Keratinocyte (primary cell): ENCODE measurements at regions not wholly inside any gene's neighbourhood (a gene's known extent, or its start where the extent isn't known, plus 50 kb on each side); places are given as distances from the start of the nearest gene placed in this dataset.

ENCODE experiments used
- DNase-seq: peaks from one replicate; pipeline ENCODE4 v3.0.0-alpha.2; 2011; ENCODE audit warnings: low read depth, missing footprints, low spot score
- FAIRE-seq: peaks from 2 replicates; lab custom pipeline; 2011; peaks lifted over from hg19 to GRCh38; lab: Jason Lieb, UNC
- H2AFZ ChIP-seq: 2 replicates; pipeline ENCODE4 v1.6.0; 2012; ENCODE audit warnings: low read length, control low read depth, inconsistent platforms; ENCODE audit not compliant: control insufficient read depth
- H3K27ac ChIP-seq: 2 replicates; pipeline ENCODE4 v1.5.1; 2011; ENCODE audit warnings: low read length; ENCODE audit not compliant: control insufficient read depth, insufficient read depth
- H3K27me3 ChIP-seq: 3 replicates; pipeline ENCODE4 v1.6.0; 2011; ENCODE audit warnings: low read length; ENCODE audit not compliant: control insufficient read depth, insufficient read depth; ENCODE audit errors: extremely low read depth
- H3K36me3 ChIP-seq, 2 experiments: 2 replicates in 1 of 2; 3 replicates in 1 of 2; pipeline ENCODE4 v1.5.1; 2011; ENCODE audit warnings: low read length in 2 of 2, mild to moderate bottlenecking in 1 of 2; ENCODE audit not compliant: control insufficient read depth in 2 of 2, insufficient read depth in 2 of 2; ENCODE audit errors: extremely low read depth in 1 of 2
- H3K4me1 ChIP-seq: 3 replicates; pipeline ENCODE4 v1.5.1; 2011; ENCODE audit warnings: low read length; ENCODE audit not compliant: control insufficient read depth, insufficient read depth; ENCODE audit errors: extremely low read depth
- H3K4me2 ChIP-seq: 3 replicates; pipeline ENCODE4 v1.6.0; 2011; ENCODE audit warnings: low read depth, low read length; ENCODE audit not compliant: control insufficient read depth, insufficient read depth; ENCODE audit errors: extremely low read depth
- H3K4me3 ChIP-seq, 3 experiments: fragments of 200-600 bp in 1 of 3; sonication (generic) in 1 of 3; 2 replicates in 2 of 3; 3 replicates in 1 of 3; pipeline ENCODE4 v1.5.1; 2011 to 2016; ENCODE audit warnings: low read length in 3 of 3, mild to moderate bottlenecking in 3 of 3, control low read depth in 2 of 3, inconsistent platforms in 1 of 3, low read depth in 1 of 3, mixed read lengths in 1 of 3, mixed run types in 1 of 3, moderate library complexity in 1 of 3; ENCODE audit not compliant: control insufficient read depth in 2 of 3, insufficient read depth in 2 of 3; ENCODE audit errors: extremely low read depth in 1 of 3
- H3K79me2 ChIP-seq: 2 replicates; pipeline ENCODE4 v1.6.0; 2012; ENCODE audit warnings: low read length; ENCODE audit not compliant: control insufficient read depth, insufficient read depth
- H3K9ac ChIP-seq: 3 replicates; pipeline ENCODE4 v1.6.0; 2011; ENCODE audit warnings: low read length; ENCODE audit not compliant: control insufficient read depth, insufficient read depth; ENCODE audit errors: extremely low read depth
- H3K9me1 ChIP-seq: 3 replicates; pipeline ENCODE4 v1.6.0; 2011; ENCODE audit warnings: low read length; ENCODE audit not compliant: control insufficient read depth, insufficient read depth; ENCODE audit errors: extremely low read depth
- H3K9me3 ChIP-seq: 2 replicates; pipeline ENCODE4 v1.5.1; 2012; ENCODE audit warnings: low read depth, low read length; ENCODE audit not compliant: control insufficient read depth
- H4K20me1 ChIP-seq: 3 replicates; pipeline ENCODE4 v1.6.0; 2011; ENCODE audit warnings: low read length; ENCODE audit not compliant: control insufficient read depth, insufficient read depth; ENCODE audit errors: extremely low read depth
- EZH2 ChIP-seq: IDR thresholded peaks from one replicate; pipeline ENCODE4 v1.6.1; 2012; ENCODE audit warnings: inconsistent platforms, mild to moderate bottlenecking, low read length, moderate library complexity
- dilution Hi-C: fragments of 300-500 bp; cut with MboI; formaldehyde crosslinking; loops from one replicate; pipeline ENCODE4 v1.7.0; 2020; ENCODE audit warnings: low sequenced_read_pairs; ENCODE audit not compliant: extremely low pct_ligation_motif_present
- TF ChIP-seq, protein P1 (sequence below), 3 experiments: IDR thresholded peaks in 1 of 3; conservative IDR thresholded peaks in 1 of 3; optimal IDR thresholded peaks in 1 of 3; 2 replicates in 2 of 3; 3 replicates in 1 of 3; pipeline versions ENCODE3 to v1.5.1; 2011; ENCODE audit warnings: low read length in 3 of 3, mild to moderate bottlenecking in 3 of 3, moderate library complexity in 2 of 3, control low read depth in 1 of 3, inconsistent platforms in 1 of 3; ENCODE audit not compliant: insufficient read depth in 2 of 3; ENCODE audit errors: extremely low read depth in 1 of 3

DNA sequence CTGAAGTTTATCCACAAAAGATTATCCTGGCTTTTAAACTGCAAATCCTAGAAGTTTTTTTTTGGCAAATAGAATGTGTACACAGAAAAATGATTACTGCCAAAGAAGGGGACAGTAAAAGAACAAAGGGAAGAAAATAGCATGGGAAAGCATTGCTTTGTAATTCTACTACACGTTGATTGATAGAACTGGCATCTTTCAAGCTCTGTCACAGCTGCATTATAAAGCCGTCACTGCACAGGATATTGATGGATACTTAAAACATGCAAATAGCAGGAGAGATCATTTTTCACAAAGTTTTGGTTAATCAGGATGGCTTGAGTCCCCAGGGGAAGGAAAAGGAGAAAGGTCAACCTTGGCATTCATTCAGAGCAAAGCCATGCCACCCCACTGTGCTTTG lies 183.7 kb upstream of the RRP15 start:
- no peak for DNase-seq
- Histone ChIP-seq H3K27ac (no peak overlapping the region), H3K4me1 (no peaks in the 10 kb centered on the region), H3K4me3 (no peak overlapping the region), H3K27me3 (no peaks in the 10 kb centered on the region), H3K4me2 (no peak overlapping the region), H4K20me1 (no peaks in the 10 kb centered on the region), H3K79me2 (no peaks in the 10 kb centered on the region), H3K9ac (no peak overlapping the region), H3K9me1 (no peaks in the 10 kb centered on the region), H3K9me3 (no peaks in the 10 kb centered on the region), H2AFZ (no peak overlapping the region), H3K36me3 (no peaks in the 10 kb centered on the region)
- TF ChIP-seq, protein P1, sequence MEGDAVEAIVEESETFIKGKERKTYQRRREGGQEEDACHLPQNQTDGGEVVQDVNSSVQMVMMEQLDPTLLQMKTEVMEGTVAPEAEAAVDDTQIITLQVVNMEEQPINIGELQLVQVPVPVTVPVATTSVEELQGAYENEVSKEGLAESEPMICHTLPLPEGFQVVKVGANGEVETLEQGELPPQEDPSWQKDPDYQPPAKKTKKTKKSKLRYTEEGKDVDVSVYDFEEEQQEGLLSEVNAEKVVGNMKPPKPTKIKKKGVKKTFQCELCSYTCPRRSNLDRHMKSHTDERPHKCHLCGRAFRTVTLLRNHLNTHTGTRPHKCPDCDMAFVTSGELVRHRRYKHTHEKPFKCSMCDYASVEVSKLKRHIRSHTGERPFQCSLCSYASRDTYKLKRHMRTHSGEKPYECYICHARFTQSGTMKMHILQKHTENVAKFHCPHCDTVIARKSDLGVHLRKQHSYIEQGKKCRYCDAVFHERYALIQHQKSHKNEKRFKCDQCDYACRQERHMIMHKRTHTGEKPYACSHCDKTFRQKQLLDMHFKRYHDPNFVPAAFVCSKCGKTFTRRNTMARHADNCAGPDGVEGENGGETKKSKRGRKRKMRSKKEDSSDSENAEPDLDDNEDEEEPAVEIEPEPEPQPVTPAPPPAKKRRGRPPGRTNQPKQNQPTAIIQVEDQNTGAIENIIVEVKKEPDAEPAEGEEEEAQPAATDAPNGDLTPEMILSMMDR (optimal IDR thresholded peaks at IDR 0.05 in 1 of 3, IDR thresholded peaks at IDR 0.05 in 1 of 3, conservative IDR thresholded peaks at IDR 0.05 in 1 of 3; ENCODE audit: extremely low read depth in 1 of 3, insufficient read depth in 2 of 3, low read length in 3 of 3): no peak
- TF ChIP-seq EZH2: no peak
- dilution Hi-C loops: no loop called here
- FAIRE-seq: no peak

DNA sequence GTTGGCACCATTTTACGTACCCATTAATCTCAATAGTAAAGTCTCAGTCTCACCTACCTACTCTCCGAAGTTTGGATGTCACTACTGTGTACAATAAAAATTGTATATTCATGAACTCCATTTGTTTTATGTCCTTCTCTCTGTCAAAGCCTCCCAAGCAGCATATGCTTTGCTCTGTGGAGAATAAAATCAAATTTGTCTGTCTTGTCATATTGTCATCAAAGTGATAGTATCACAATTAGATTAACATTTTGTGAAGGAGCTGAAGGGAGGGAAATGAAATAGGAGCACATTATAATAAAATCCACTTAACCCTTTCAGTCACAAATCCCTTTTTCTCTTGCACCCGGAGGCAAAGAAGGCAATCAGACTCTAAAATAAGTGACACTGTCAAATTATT lies 177.1 kb upstream of the RRP15 start:
- dilution Hi-C loops: no loop called here
- no peak for FAIRE-seq
- no peak overlapping the region for H3K4me2 ChIP-seq
- H3K27ac ChIP-seq: no peak overlapping the region
- H3K9ac ChIP-seq: no peak overlapping the region
- H3K79me2 ChIP-seq: no peaks in the 10 kb centered on the region
- no peak overlapping the region for H2AFZ ChIP-seq
- no peaks in the 10 kb centered on the region for H3K27me3 ChIP-seq
- no peaks in the 10 kb centered on the region for H3K9me1 ChIP-seq
- H3K4me1 ChIP-seq: no peaks in the 10 kb centered on the region
- H3K9me3 ChIP-seq: no peaks in the 10 kb centered on the region
- H3K4me3 ChIP-seq: no peak overlapping the region
- H3K36me3 ChIP-seq: no peaks in the 10 kb centered on the region
- H4K20me1 ChIP-seq: no peaks in the 10 kb centered on the region
- TF ChIP-seq EZH2: no peak
- TF ChIP-seq, protein P1 (optimal IDR thresholded peaks at IDR 0.05 in 1 of 3, IDR thresholded peaks at IDR 0.05 in 1 of 3, conservative IDR thresholded peaks at IDR 0.05 in 1 of 3; ENCODE audit: extremely low read depth in 1 of 3, insufficient read depth in 2 of 3, low read length in 3 of 3): no peak
- DNase-seq: no peak
